ENCODE measurements at regions not wholly inside any gene's neighbourhood (a gene's known extent, or its start where the extent isn't known, plus 50 kb on each side); places are given as distances from the start of the nearest gene placed in this dataset.
"Not testable (repeated sequence)": the region's sequence is repeated elsewhere in the genome, so short reads cannot be mapped to it uniquely, and the experiment has no call there.

DNA sequence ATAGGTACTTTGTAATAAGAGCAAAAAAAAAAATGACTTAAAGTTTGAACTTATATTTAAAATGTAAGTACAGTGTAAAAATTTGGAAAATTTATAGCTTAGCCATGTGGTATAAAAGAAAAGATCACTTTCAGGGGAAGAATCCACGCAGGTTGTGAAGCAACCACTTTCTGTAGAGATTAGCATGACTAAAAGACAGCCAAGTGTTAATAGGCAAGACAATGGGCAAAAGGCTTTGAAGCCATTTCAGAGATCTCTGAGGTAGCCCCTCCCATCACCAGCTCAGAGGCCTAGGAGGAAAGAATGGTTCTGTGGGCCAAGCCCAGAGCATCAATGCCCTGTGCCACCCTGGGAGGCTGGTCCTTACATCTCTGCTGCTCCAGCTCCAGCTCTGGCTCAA lies 346.3 kb upstream of the CHD1 start:
- DNase-seq = no peak

DNA sequence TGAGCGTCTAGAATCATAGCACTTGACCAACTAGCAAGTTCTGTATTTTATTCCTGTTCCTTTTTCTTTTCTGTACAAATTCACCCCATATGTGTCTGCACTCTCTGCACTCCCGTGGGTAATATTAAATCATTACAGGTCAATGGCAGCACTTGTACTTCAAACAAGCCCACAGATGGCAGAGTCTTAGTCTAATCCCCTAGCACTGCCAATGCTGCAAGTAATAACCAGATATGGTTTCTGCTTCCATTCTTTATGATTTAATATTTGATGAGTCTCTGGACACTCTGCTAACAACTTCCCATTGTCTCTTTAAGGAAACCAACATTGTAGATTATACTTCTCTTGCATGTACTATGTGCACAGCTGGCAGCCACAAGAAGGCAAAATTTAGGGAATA lies 343.8 kb upstream of the CHD1 start:
- peak; percentile 38 for DNase-seq

DNA sequence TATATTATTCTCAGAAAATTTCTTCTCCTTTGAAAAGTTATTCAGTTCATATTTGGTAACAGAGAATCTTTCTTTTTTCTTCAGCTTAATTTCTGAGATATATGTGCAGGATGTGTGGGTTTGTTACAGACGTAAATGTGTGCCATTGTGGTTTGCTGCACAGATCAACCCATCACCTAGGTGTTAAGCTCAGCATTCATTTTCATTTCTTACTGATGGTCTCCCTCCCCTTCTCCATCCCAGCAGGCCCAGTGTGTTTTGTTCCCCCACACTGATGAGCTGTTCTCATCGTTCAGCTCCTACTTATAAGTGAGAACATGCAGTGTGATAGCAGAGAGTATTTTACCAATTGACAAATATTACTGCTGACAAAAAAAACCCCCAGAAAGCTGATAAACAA lies 330.0 kb upstream of the CHD1 start:
- DNase-seq = no peak

DNA sequence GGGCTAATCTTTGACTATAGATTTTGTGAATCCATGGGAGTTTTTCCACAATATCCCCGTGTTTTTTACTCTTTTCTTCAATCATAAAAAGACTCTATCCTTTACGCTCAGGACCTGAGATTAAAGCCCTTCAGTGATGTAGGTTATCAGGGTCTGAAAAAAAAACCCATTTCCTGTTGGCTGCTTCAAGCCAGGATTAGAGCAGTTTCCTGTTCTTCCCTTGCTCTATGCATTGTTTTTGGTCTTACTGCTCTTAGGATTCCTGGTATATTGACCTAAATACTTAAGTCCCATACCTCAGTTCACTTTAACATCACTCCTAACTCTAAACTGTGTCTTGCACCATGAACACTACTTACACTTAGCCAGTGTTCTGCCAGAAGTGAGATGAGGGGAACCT lies 319.3 kb upstream of the CHD1 start:
- no peak for DNase-seq

DNA sequence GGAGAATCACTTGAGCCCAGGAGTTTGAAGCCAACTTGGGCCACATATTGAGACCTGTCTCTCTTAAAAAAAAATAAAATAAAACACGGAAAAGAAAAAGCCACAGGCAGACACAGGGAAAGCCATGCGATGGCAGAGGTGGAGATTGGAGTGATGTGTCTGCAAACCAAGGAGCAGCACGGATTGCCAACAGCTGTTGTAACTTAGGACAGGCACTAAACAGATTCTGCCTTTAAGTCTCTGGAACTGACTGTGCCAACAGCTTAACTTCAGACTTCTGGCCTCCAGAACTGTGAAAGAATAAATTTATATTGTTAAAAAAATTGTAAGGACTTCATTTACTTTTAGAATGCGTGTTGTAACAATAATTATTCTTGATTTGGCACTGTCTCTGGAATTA lies 318.5 kb upstream of the CHD1 start:
- DNase-seq = no peak

DNA sequence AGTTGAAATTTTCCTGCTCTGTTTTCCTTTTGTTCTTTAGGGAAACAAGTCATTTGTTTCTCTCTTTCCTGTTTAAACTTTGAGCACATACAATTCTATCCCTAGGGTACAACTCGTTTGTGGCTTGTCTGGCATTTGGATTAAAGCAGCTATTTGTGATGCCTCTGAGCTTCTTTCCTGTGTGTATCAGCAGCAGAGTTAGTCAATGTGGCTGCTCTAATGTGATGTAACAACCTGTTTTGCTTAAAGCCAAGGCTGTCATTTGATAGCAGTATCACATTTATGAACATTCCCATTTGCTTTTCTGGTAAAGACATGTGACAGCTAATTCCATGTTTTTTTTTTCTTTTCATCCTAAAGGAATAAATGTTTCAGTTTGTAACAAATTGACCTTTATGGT lies 314.3 kb upstream of the CHD1 start:
- no peak for DNase-seq

DNA sequence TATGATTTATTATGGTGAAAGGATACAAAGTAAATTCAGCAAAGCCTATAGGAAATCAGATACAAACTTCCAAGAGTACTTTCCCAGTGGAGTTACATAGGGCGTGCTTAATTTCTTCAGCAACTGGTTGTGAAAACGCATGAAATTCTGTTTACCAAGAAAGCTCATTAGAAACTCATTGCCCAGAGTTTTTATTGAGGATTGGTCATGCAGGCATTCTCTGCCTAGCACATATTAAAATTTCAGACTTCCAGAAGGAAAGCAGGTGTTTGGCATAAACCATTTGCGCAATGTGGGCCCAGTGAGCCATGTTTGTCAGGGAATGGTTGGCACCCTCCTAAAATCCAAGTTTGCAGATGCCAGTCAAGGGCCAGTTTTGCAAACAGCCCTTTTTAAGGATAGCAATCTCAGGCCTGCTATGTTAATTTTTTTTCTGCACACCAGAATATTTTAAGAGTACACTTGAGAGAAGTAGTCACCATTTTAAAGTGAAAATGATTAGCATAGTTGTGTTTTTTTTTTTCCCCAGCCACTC lies 311.1 kb upstream of the CHD1 start:
- no peak for DNase-seq

DNA sequence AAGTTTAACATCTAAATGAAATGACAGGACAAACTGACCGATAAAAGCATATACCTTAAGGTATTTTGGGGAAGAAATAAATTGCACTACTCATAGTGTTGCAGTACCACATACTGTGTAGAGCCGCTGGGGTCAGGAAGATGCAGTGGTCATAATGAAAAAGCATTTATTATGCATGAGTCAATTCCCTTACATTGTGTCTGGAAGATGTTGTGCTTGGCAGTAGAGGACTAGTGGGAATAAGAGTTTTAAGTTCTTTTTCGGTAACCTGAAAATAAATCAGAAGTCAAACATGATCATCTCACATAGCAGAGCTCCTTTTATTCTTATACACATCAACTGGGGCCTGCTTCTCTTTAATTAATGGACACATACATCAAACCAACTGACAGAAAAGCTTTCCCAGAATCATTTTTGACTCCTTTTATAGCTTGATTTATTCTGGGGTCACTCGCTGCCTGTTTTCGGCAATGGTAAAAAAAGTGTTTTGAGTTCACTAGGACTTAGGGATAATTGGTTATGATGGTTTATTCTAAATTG lies 262.5 kb upstream of the CHD1 start:
- DNase-seq = no peak

DNA sequence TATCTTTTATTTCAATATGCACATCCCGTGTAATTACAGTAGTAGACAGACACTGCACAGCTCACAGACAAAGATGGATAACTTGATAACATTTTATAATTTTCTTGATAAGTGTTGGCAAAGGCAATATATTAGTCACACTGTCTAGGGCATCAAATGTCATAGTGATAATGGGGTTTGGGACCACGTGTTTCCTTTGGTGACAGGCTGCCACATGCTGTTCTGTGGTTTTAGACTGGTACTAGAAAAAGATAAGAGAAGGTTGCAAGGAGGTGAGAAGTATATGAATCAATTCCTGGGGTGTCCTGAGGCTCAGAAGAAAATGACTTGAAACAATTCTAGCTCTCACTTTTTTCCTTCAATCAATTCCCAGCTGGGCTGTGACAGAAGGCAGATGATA lies 258.8 kb upstream of the CHD1 start:
- DNase-seq = no peak

DNA sequence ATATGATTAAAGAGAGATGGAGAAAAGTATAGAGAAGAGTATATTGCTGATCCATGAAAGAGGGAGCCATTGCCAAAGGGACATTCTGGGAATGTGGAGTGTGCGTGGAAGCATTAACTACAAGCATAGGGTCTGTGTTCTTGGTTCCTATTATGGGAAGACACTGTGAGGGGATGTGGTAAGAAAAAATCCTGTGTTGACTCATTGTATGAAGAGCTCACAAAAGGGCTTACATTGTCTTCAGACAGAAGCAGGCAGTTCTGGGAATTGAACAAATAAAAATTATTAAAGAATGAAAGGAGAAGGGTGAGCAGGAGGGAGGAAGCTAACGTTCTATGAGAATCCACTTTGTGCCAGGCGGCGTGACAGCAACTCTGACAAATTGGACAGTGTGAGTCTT lies 250.4 kb upstream of the CHD1 start:
- no peak for DNase-seq

DNA sequence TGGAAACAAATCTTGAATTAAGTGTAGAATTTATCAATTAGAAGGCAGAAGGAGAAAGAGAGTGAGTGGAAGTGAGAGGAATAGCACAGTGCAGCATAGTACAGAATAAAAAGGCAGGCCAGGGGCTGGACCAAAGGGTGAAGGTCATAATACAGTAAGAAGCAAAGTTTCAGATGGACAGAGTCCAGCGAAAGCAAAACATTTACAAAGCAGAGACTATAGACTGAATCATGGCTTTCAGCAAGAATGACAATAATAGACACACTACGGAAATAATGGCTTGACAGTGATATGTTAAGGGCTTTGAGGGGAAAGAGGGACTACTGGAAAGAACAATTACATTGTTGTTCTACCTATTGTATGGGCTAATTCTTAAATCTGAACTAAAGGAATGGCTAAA lies 249.0 kb upstream of the CHD1 start:
- DNase-seq = no peak

DNA sequence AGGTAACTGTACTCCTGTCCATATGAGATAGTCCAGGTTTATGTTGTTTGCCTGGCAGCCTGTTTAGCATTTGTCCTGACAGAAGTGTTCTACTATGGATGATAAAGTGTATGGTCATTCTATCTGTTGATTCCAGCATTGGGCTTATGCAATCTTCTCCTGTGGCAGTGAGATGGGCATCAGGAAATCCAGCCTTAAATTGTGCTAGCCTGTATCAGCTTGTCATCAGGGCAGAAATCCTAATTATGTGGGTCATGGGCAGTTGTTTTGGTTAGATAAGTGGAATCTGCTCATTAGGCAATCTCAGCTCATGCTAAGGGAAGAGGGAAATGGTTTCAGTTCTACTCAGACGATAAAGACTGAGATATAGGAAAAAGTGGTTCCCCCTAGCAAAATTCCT lies 247.4 kb upstream of the CHD1 start:
- no peak for DNase-seq

DNA sequence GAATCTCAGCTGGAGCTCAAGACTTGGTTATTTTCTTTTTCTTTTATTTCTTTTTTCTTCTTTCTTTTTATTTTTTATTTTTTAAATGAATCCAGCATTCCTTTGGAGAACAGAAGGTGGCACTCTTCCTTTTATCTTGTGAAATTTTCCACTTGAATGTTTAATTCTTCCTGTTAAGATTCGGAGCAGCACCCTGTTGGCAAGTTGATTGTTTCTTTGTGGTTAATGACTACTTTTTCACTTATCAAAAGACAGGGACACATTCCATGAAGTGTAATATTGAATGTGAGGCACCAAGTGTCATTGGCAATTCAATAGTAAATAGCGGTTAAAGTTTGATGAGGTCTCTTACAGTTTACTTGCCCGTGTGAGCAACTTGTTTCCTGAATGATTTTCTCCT lies 240.5 kb upstream of the CHD1 start:
- peak; percentile 0 for DNase-seq

DNA sequence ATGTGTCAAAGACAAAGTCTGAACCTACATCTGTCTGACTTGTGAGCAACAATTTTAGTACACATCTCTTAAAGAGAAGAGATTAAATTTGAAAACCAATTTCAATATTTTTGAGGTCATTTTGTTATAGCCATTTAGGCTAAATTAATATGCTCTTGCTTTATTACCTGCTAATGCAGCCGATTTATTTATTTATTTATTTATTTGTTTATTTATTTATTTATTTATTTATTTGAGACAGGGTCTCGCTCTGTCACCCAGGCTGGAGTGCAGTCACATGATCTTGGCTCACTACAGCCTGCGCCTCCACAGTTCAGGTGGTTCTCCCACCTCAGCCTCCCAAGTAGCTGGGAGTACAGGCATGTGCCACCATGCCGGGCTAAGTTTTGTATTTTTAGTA lies 232.7 kb upstream of the CHD1 start:
- not testable (repeated sequence) for DNase-seq

DNA sequence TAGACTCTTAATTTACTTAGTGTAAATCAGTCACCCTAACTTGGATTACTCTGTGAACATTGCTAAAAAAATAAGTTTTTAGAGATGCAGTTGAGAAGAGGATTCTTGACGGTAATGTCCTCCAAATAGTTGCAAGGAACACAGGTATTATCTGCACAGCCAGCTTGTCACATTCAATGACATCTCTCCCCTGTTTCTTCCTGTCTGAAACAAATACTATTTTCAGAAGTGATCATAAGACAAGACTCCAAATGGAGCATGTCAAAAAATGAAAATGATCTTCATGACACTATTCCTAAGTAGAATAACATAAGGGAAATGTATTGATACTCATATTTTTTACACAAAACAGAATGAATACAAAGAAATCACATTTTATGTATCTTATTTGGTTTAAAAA lies 227.9 kb upstream of the CHD1 start:
- DNase-seq = no peak

DNA sequence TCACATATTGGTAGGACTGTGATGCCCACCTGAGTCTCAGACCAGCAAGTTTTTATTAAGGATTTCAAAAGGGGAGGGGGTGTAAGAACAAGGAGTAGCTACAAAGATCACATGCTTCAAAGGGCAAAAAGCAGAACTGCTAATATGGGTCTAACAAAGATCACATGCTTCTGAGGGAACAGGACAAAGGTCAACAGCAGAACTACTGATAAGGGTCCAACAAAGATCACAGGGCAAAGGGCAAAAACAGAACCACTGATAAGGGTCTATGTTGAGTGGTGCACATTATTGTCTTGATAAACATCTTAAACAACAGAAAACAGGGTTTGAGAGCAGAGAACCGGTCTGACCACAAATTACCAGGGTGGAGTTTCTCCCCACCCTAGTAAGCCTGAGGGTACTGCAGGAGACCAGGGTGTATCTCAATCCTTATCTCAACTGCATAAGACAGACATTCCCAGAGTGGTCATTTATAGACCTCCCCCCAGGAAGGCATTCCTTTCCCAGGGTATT lies 214.5 kb upstream of the CHD1 start:
- not testable (repeated sequence) for DNase-seq

DNA sequence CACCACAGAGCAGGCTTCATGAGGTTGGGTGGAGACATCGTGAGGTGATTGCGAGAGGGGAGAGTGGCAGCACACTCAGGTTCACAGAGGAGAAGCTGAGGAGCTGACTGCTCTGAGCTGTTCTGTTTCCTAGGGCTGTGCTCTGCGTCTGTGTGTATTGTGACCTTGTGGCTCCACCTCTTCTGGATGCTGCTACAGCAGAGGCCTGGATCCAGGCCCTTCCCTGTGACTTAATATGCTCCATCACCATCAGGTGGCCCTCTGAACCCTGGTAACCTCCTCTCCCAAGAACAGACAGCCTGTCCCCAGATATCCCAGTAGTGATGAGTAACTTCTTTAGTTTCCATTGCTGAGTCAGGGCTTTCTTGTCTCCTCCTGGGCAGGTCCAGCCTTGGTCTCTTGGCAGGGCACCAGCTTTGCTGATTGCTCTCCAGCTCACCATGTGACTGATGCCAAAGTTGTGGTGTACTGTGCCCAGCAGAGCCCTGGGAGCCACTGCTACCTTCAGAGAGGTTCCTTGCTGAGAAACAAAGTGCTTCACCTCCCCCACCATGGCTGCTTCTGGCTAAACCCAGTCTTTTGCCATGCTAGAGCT lies 212.8 kb upstream of the CHD1 start:
- DNase-seq = no peak

DNA sequence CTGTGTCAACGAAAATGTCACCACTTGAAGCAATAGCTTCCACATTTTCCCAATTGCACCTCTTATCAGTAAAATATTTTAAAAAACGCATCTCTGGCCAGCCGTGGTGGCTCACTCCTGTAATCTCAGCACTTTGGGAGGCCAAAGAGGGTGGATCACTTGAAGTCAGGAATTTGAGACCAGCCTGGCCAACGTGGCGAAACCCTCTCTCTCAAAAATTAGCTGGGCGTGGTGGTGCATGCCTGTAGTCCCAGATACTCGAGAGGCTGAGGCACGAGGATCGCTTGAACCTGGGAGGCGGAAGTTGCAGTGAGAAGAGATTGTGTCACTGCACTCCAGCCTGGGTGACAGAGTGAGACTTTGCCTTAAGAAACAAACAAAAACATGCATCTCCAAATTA lies 210.1 kb upstream of the CHD1 start:
- DNase-seq = no peak

DNA sequence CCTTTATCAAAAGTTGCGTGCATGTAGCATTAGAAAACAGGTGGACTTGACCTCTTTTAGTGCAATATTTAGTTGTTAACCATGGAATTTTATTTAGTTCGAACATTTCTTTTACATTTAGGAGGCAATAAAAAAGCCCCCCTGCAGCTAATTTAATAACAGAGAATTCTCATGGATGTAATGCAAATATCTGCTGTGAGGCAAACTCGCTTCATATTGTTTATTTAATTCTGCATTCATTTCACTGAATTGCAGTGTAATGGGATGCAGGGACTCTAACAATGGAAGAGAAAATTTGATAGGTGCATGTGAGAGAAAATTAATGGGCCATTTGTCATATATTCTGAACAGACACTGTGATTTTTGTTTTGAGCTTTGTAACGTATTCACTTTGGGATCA lies 205.1 kb upstream of the CHD1 start:
- DNase-seq = no peak

DNA sequence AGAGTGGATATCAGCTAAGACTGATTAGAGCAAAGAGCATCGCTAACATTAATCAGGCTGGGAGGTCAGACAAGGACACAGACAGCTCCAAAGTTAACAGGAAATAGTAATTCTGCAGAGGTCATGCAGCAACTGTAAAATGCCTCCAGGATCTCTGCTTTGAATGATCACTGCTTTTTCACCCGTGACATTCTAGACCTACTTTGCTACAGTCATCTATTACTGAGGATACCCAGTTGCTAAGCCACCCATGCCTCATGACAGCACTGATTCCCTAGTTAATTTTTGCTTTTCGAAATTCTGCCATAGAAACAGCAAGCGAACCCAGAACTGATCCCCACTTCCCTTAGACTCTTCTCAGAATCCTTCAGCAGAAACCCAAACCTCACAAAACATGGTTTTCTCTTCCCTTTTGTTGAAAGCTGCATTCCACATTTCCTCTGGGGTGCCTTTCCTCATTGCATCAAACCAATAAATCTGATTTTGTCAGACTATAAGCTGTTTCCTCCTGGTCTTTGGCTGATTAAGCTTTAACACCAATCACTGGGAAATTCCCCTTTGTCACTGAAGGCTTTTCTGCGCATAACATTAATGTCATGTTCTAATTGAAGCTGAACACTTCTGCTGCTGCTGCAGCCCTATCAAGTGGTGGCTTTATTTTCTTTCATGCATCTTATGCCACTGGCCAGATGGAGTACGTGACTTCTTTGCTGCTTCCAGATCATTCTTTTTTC lies 201.1 kb upstream of the CHD1 start:
- no peak for DNase-seq

DNA sequence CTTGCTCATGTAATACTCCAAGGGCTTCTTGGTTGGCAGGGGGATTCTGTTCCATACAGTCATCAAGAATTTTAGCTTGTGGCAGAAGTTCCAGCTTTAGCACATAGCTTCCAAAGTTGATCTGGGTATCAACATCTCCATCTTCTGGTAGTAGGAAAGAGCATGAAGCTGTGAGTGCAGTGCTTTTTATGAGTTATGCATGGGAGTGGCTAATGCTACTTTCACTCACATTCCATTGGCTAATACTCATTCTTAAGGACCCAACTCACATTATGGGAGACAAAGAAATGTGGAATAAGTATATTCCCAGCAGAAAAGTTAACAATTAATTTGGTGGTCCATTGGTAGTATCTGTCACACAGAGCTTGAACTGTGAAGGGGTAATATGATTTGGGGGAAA lies 194.2 kb upstream of the CHD1 start:
- no peak for DNase-seq

DNA sequence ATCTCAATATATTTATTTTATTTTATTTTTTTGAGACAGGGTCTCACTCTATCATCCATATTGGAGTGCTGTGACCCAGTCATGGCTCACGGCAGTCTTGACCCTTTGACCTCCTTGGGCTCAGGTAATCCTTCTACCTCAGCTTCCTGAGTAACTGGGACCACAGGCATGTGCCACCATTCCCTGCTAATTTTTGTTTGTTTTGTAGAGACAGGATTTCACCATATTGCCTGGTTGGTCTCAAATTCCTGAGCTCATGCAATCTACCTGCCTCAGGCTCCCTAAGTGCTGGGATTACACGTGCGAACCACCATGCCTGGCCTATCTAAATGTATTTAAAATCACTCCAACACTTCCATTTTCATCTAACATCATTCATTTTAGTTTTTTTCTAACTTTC lies 190.5 kb upstream of the CHD1 start:
- no peak for DNase-seq

DNA sequence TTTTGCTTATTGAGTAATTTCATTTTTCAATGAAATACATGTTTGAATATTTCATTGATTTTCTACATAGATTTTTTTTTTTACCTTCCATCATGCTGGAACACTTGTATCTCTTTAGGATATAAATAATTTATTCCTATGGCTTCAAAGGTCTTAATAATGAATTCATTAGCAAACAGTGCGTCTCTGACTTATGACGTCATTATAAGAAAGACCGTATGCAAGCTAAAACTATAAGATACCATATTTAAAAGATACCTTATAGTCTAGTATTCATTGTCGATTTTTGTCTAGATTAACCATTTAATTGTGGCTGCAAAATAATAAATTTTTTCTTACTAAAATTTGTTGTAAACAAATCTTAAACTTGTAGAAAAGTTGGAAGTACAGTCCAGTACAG lies 187.7 kb upstream of the CHD1 start:
- DNase-seq = no peak

DNA sequence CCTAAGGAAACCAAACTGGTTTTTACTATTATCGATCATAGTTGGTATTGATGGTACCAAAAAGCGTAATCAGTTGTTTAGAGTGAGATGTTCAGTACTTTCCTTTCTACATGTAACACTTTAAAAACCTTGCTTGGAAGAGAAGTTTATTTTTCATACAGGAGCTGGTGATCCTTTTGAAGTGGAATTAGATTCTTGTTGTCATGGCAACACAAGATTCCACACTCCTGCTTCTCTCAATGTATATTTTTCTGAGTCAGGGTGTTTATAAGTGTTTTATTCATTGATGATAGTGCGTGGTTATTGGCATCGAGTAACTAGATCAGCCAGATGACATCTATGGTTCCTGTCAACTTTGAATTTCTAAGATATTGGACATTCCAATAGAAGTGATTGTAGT lies 181.1 kb upstream of the CHD1 start:
- DNase-seq = no peak

DNA sequence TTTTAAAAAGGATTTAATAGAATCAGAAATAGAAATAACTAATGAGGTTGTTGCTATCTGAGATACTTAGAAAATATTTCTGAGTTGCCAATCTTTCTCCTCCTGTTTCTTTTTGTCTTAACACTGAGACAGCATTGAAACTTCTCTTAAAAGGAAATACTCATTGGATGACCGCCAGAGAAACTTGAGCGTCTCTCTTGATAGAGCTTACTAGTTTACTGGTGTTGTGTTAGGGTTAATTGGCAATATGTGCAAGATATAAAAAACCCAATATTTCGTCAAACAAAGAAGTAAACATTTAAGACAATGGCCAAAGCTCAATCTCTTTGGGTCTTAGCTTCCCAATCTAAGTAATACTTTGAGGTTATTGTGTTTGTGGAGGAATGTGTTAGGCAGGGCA lies 176.4 kb upstream of the CHD1 start:
- no peak for DNase-seq
